Activated T-helper 1 cell treated with anti-CD3 and anti-CD28 coated beads, Interleukin-12 subunit alpha, Interleukin-12 subunit beta, Interleukin-2, Interleukin-4 antibody, amounts not matched to agents 30 ng/mL and 10 ng/mL and 1 ng/mL, durations not matched to agents 14 hours and 24 hours and 36 hours (primary cell): ENCODE measurements at regions not wholly inside any gene's neighbourhood (a gene's known extent, or its start where the extent isn't known, plus 50 kb on each side); places are given as distances from the start of the nearest gene placed in this dataset.

ENCODE experiments used
- DNase-seq: peaks from one replicate; pipeline ENCODE4 v3.0.0; 2021; ENCODE audit warnings: low spot score
- H3K27ac Mint-ChIP-seq: one replicate; pipeline ENCODE4 v1.8.0; 2021; ENCODE audit warnings: mild to moderate bottlenecking, mixed read lengths
- H3K27me3 Mint-ChIP-seq: one replicate; pipeline ENCODE4 v1.8.0; 2022; ENCODE audit warnings: mild to moderate bottlenecking, moderate library complexity, mixed read lengths; ENCODE audit not compliant: insufficient read depth
- H3K36me3 Mint-ChIP-seq: one replicate; pipeline ENCODE4 v1.8.0; 2021; ENCODE audit warnings: low read depth, mixed read lengths
- H3K4me1 Mint-ChIP-seq: one replicate; pipeline ENCODE4 v1.8.0; 2021; ENCODE audit warnings: low read depth, mixed read lengths
- H3K4me3 Mint-ChIP-seq: one replicate; pipeline ENCODE4 v1.8.0; 2021; ENCODE audit warnings: mild to moderate bottlenecking, moderate library complexity, mixed read lengths
- H3K9me3 Mint-ChIP-seq: one replicate; pipeline ENCODE4 v1.8.0; 2021; ENCODE audit warnings: mixed read lengths
- intact Hi-C: fragments of 100-400 bp; cut with micrococcal nuclease; formaldehyde crosslinking; loops from one replicate; pipeline ENCODE4 v1.15.1; 2024

GRCh38 chr20:16939051-16939450 is 190.9 kb downstream of the OTOR start:
- H3K36me3 Mint-ChIP-seq: no peaks in the 10 kb centered on the region
- intact Hi-C loops: no loop called here

DNA sequence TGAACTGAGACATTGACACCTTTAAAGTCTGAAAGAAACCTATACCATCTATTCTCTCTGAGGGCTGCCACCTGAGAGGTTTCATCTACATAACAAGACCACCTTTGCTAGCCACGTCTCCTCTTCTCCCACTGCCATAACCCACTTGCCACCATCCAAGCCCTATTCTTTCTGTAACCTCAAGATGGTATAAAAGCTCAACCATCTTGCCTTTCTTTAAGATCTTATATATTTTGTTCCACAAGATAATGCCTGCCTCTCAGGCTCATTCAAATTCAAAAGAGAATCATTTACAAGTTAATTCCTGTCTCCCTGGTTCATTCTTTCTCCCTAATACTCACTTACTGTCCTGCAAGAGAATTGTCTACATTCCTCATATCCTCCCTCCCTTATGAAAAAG is 192.5 kb downstream of the OTOR start:
- Mint-ChIP-seq H3K4me3 (no peak overlapping the region), H3K27me3 (no peaks in the 10 kb centered on the region), H3K4me1 (no peaks in the 10 kb centered on the region), H3K36me3 (no peaks in the 10 kb centered on the region), H3K9me3 (no peaks in the 10 kb centered on the region), H3K27ac (no peak overlapping the region)
- intact Hi-C loops: no loop called here
- DNase-seq: no peak

More at GRCh38 chr20:16939051-16939450, 190.9 kb downstream of the OTOR start:
- H3K4me3 Mint-ChIP-seq: no peak overlapping the region
- no peaks in the 10 kb centered on the region for H3K9me3 Mint-ChIP-seq
- H3K4me1 Mint-ChIP-seq: no peaks in the 10 kb centered on the region
- H3K27ac Mint-ChIP-seq: no peak overlapping the region
- H3K27me3 Mint-ChIP-seq: no peaks in the 10 kb centered on the region
- DNase-seq: no peak

- no peaks in the 10 kb centered on the region for H3K27me3 Mint-ChIP-seq
- intact Hi-C loops: no loop called here
- H3K36me3 Mint-ChIP-seq: no peaks in the 10 kb centered on the region
- H3K27ac Mint-ChIP-seq: no peak overlapping the region
- H3K9me3 Mint-ChIP-seq: no peaks in the 10 kb centered on the region
- no peaks in the 10 kb centered on the region for H3K4me1 Mint-ChIP-seq
- H3K4me3 Mint-ChIP-seq: no peak overlapping the region
- DNase-seq: no peak
These were observed 193.9 kb downstream of the OTOR start for GRCh38 chr20:16942051-16942450.

GRCh38 chr20:16942756-16943155 is 194.6 kb downstream of the OTOR start:
- H3K4me3 Mint-ChIP-seq: no peak overlapping the region
- no peaks in the 10 kb centered on the region for H3K4me1 Mint-ChIP-seq
- no peaks in the 10 kb centered on the region for H3K27me3 Mint-ChIP-seq
- H3K9me3 Mint-ChIP-seq: no peaks in the 10 kb centered on the region
- H3K27ac Mint-ChIP-seq: no peak overlapping the region
- H3K36me3 Mint-ChIP-seq: no peaks in the 10 kb centered on the region
- intact Hi-C loops: no loop called here
- DNase-seq: no peak

GRCh38 chr20:16944745-16945144 is 196.6 kb downstream of the OTOR start:
- no peak overlapping the region for H3K4me3 Mint-ChIP-seq
- no peaks in the 10 kb centered on the region for H3K27me3 Mint-ChIP-seq
- no peak overlapping the region for H3K27ac Mint-ChIP-seq
- intact Hi-C loops: no loop called here
- no peaks in the 10 kb centered on the region for H3K9me3 Mint-ChIP-seq
- DNase-seq: no peak
- no peaks in the 10 kb centered on the region for H3K36me3 Mint-ChIP-seq
- no peaks in the 10 kb centered on the region for H3K4me1 Mint-ChIP-seq

GRCh38 chr20:16945619-16946018 is 197.5 kb downstream of the OTOR start:
- Mint-ChIP-seq H3K36me3 (no peaks in the 10 kb centered on the region), H3K4me3 (no peak overlapping the region), H3K4me1 (no peaks in the 10 kb centered on the region), H3K27ac (no peak overlapping the region), H3K27me3 (no peaks in the 10 kb centered on the region), H3K9me3 (no peaks in the 10 kb centered on the region)
- intact Hi-C loops: no loop called here
- no peak for DNase-seq

- Mint-ChIP-seq H3K27me3 (no peaks in the 10 kb centered on the region), H3K27ac (no peak overlapping the region), H3K9me3 (no peaks in the 10 kb centered on the region), H3K4me3 (no peak overlapping the region), H3K36me3 (no peaks in the 10 kb centered on the region), H3K4me1 (no peaks in the 10 kb centered on the region)
- intact Hi-C loops: no loop called here
- DNase-seq: no peak
These were observed 197.9 kb downstream of the OTOR start for GRCh38 chr20:16946097-16946496.

- Mint-ChIP-seq H3K4me3 (no peak overlapping the region), H3K27ac (no peak overlapping the region), H3K27me3 (no peaks in the 10 kb centered on the region), H3K9me3 (no peaks in the 10 kb centered on the region), H3K36me3 (no peaks in the 10 kb centered on the region), H3K4me1 (no peaks in the 10 kb centered on the region)
- intact Hi-C loops: no loop called here
- DNase-seq: no peak
These were observed 199.3 kb downstream of the OTOR start for GRCh38 chr20:16947479-16947878.

GRCh38 chr20:16951876-16952275 is 203.7 kb downstream of the OTOR start:
- intact Hi-C loops: no loop called here
- no peaks in the 10 kb centered on the region for H3K27me3 Mint-ChIP-seq
- no peaks in the 10 kb centered on the region for H3K9me3 Mint-ChIP-seq

GRCh38 chr20:16952965-16953364 is 204.8 kb downstream of the OTOR start:
- Mint-ChIP-seq H3K4me1 (no peaks in the 10 kb centered on the region), H3K27me3 (no peaks in the 10 kb centered on the region), H3K4me3 (no peak overlapping the region), H3K36me3 (no peaks in the 10 kb centered on the region), H3K9me3 (no peaks in the 10 kb centered on the region), H3K27ac (no peak overlapping the region)
- DNase-seq: no peak
- intact Hi-C loops: no loop called here

More at GRCh38 chr20:16951876-16952275, 203.7 kb downstream of the OTOR start:
- Mint-ChIP-seq H3K4me3 (no peak overlapping the region), H3K36me3 (no peaks in the 10 kb centered on the region), H3K27ac (no peak overlapping the region), H3K4me1 (no peaks in the 10 kb centered on the region)
- DNase-seq: no peak

- Mint-ChIP-seq H3K36me3 (no peaks in the 10 kb centered on the region), H3K4me1 (no peaks in the 10 kb centered on the region), H3K27ac (no peak overlapping the region), H3K4me3 (no peak overlapping the region), H3K9me3 (no peaks in the 10 kb centered on the region), H3K27me3 (no peaks in the 10 kb centered on the region)
- DNase-seq: no peak
- intact Hi-C loops: no loop called here
These were observed 205.7 kb downstream of the OTOR start for GRCh38 chr20:16953858-16954257.

DNA sequence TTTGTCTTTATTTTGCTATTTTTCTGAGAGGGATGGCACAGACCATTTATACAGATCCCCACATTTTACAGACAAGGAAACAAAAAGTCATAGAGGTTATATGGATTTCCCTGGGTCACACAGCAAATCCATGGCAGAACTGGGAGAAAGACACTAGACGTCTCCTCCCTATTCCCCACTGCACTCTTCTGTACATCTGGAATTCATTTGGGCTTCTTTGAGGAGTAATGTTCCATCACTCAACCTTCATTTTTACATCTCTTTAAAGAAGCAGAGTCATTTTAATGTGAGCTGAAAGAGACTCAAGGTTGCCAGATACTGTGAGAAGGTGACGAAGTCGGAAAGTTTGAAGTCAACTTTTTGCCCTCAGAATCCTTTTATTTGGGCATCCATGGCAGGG is 207.3 kb downstream of the OTOR start:
- no peak overlapping the region for H3K27ac Mint-ChIP-seq
- no peaks in the 10 kb centered on the region for H3K36me3 Mint-ChIP-seq
- peaks cover 5% of the 10 kb centered on the region for H3K9me3 Mint-ChIP-seq
- intact Hi-C loops: no loop called here
- H3K4me3 Mint-ChIP-seq: no peak overlapping the region
- no peak for DNase-seq
- H3K27me3 Mint-ChIP-seq: no peaks in the 10 kb centered on the region
- H3K4me1 Mint-ChIP-seq: no peaks in the 10 kb centered on the region

- DNase-seq: no peak
- Mint-ChIP-seq H3K4me1 (no peaks in the 10 kb centered on the region), H3K9me3 (peaks cover 5% of the 10 kb centered on the region), H3K4me3 (no peak overlapping the region), H3K36me3 (no peaks in the 10 kb centered on the region), H3K27me3 (no peaks in the 10 kb centered on the region), H3K27ac (no peak overlapping the region)
- intact Hi-C loops: no loop called here
These were observed 207.8 kb downstream of the OTOR start for GRCh38 chr20:16955971-16956370.

- Mint-ChIP-seq H3K4me1 (no peaks in the 10 kb centered on the region), H3K4me3 (no peak overlapping the region), H3K9me3 (peaks cover 5% of the 10 kb centered on the region), H3K36me3 (no peaks in the 10 kb centered on the region), H3K27me3 (no peaks in the 10 kb centered on the region), H3K27ac (no peak overlapping the region)
- DNase-seq: no peak
- intact Hi-C loops: no loop called here
These were observed 217.2 kb downstream of the OTOR start for GRCh38 chr20:16965401-16965800.
